ENCODE measurements at regions not wholly inside any gene's neighbourhood (a gene's known extent, or its start where the extent isn't known, plus 50 kb on each side); places are given as distances from the start of the nearest gene placed in this dataset.

GRCh38 chr21:23801292-23801691, 1806.0 kb downstream of the MRPL39 start:
- Mint-ChIP-seq H3K27ac (no peak overlapping the region), H3K4me3 (no peak overlapping the region), H3K9me3 (no peaks in the 10 kb centered on the region), H3K36me3 (ENCODE audit: low read depth) (no peaks in the 10 kb centered on the region), H3K27me3 (no peaks in the 10 kb centered on the region), H3K4me1 (ENCODE audit: low read depth) (no peaks in the 10 kb centered on the region)
- intact Hi-C loops (cut with micrococcal nuclease): no loop called here

- Mint-ChIP-seq H3K36me3 (ENCODE audit: low read depth) (no peaks in the 10 kb centered on the region), H3K27me3 (no peaks in the 10 kb centered on the region), H3K9me3 (no peaks in the 10 kb centered on the region), H3K27ac (no peak overlapping the region), H3K4me1 (ENCODE audit: low read depth) (no peaks in the 10 kb centered on the region), H3K4me3 (no peak overlapping the region)
- intact Hi-C loops (cut with micrococcal nuclease): no loop called here
Observed at GRCh38 chr21:23799376-23799775, 1807.9 kb downstream of the MRPL39 start.

GRCh38 chr21:23792300-23792699, 1815.0 kb downstream of the MRPL39 start:
- intact Hi-C loops (cut with micrococcal nuclease): no loop called here
- no peaks in the 10 kb centered on the region for H3K36me3 Mint-ChIP-seq (ENCODE audit: low read depth)
- peaks cover 7% of the 10 kb centered on the region for H3K9me3 Mint-ChIP-seq
- H3K4me3 Mint-ChIP-seq: no peak overlapping the region
- no peaks in the 10 kb centered on the region for H3K4me1 Mint-ChIP-seq (ENCODE audit: low read depth)
- no peak overlapping the region for H3K27ac Mint-ChIP-seq
- no peaks in the 10 kb centered on the region for H3K27me3 Mint-ChIP-seq

DNA sequence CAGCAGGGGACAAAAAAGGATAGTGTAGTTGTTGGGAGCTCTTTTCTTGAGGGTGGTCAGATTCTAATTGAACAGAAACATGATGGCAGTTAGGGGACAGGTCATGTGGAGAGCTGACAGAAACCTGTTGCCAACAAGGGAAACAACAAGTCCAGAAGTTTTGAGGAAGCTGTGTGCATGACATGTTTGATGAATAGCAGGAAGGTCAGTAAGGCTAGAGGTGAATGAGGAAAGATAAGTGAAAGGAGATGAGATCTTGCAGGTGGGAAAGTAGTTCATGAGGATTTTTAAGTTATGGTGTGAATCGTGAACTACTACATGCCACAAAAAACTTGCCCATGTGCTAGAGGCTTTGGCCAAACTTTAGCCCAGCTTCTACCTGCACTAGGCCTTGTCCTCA, 1817.4 kb downstream of the MRPL39 start:
- no peaks in the 10 kb centered on the region for H3K36me3 Mint-ChIP-seq (ENCODE audit: low read depth)
- H3K4me1 Mint-ChIP-seq (ENCODE audit: low read depth): no peaks in the 10 kb centered on the region
- H3K27ac Mint-ChIP-seq: no peak overlapping the region
- intact Hi-C loops (cut with micrococcal nuclease): no loop called here
- no peak overlapping the region for H3K4me3 Mint-ChIP-seq
- H3K9me3 Mint-ChIP-seq: peaks cover 9% of the 10 kb centered on the region
- no peaks in the 10 kb centered on the region for H3K27me3 Mint-ChIP-seq

DNA sequence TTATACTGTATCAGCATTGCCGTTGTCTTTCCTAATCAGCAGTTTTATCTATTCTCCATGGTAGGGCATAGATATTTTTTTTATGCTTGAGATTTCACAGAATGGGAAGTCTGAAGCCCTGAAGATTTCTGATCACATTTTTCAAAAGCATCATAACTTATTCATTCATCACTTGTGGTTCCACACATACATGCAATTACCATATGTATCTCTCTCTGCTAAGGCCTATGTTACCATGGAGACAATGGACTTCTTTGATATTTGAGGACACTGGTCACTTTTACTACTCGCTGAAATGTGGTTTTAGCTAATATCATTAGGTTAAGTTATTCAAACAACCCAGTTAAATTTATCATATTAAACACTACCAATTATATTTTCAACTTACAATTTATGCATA, 1827.0 kb downstream of the MRPL39 start:
- Mint-ChIP-seq H3K9me3 (peaks cover 17% of the 10 kb centered on the region), H3K4me3 (no peak overlapping the region), H3K27me3 (no peaks in the 10 kb centered on the region), H3K27ac (no peak overlapping the region), H3K4me1 (ENCODE audit: low read depth) (no peaks in the 10 kb centered on the region), H3K36me3 (ENCODE audit: low read depth) (no peaks in the 10 kb centered on the region)
- intact Hi-C loops (cut with micrococcal nuclease): no loop called here

DNA sequence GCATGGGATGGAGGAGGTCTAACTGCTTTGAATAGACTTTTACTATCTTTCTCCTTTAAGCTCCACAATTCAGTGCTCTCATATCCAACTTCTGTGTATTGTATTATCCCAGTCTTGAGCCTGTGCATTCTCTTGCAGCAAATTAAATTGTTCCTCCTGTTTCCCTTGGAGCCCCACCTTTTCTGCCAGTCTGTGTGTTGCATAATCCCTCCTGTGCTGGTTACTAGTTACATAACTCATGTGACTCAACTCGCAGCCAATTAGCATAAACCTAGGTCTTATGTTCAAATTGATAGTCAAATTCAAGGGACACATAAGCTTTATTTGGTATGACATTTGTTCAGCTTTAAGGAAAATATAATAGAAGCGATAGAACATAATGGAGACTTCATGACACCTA, 1863.5 kb downstream of the MRPL39 start:
- intact Hi-C loops (cut with micrococcal nuclease): no loop called here
- Mint-ChIP-seq H3K4me3 (no peak overlapping the region), H3K9me3 (peaks cover 19% of the 10 kb centered on the region), H3K27ac (no peak overlapping the region), H3K36me3 (ENCODE audit: low read depth) (no peaks in the 10 kb centered on the region), H3K4me1 (ENCODE audit: low read depth) (no peaks in the 10 kb centered on the region), H3K27me3 (no peaks in the 10 kb centered on the region)

DNA sequence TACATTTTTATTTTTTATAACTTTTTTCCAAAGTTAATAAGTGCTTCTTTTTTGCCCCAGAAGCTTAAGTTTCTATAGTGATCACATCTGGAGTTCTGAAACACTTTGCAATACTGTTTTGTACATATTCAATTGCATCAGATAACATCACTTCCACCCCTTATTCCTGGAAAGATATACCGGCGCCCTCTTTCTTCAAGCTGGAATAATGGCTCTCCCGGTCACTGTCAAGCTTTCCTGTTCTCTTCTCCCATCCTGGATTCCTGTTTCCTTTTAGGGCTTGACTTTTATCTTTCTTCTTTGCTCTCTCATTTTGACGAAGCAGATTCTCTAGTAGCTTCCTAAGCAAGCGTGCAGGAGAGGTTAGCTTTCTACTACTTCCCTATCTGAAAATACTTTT, 1866.8 kb downstream of the MRPL39 start:
- Mint-ChIP-seq H3K27me3 (no peaks in the 10 kb centered on the region), H3K27ac (no peak overlapping the region), H3K36me3 (ENCODE audit: low read depth) (no peaks in the 10 kb centered on the region), H3K4me1 (ENCODE audit: low read depth) (no peaks in the 10 kb centered on the region), H3K9me3 (peaks cover 3% of the 10 kb centered on the region), H3K4me3 (no peak overlapping the region)
- intact Hi-C loops (cut with micrococcal nuclease): no loop called here

DNA sequence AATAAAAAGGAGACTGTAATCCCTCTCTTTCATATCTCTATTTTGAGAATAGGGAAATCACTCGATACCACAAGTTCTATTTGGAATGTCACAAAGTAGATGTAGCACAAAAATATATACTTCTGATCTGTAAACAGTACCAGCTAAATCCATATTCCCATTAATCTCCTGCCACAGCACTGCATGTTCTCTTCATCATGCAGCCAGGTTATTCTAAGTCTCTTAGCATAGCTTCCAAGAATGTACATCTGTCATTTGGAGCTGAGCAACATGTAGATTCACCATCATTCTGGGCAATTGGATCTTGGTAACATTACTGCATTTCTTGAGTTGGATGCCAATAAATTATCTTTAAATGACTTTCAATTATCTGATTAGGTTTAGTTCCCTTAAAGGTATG, 1874.5 kb downstream of the MRPL39 start:
- Mint-ChIP-seq H3K36me3 (ENCODE audit: low read depth) (no peaks in the 10 kb centered on the region), H3K4me1 (ENCODE audit: low read depth) (no peaks in the 10 kb centered on the region), H3K9me3 (no peaks in the 10 kb centered on the region), H3K4me3 (no peak overlapping the region), H3K27me3 (no peaks in the 10 kb centered on the region), H3K27ac (no peak overlapping the region)
- intact Hi-C loops (cut with micrococcal nuclease): no loop called here

DNA sequence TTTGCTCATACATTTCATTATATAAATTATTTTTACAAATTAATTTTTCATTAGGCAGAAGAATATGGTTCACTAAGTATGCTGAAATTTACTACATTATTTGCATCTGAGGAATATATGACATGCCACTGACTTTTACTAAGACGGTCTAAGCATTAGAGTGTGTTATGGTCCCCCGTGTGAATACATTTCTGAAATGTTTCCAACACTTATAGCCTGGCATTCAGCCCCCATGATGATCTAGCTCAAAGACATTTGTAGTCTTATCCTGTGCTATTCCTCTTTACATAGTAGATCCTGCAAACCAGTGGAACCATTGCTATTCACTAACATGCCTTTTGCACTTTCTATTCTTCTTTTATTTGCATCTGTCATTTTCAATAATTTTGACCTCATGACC, 1878.0 kb downstream of the MRPL39 start:
- Mint-ChIP-seq H3K4me1 (ENCODE audit: low read depth) (no peaks in the 10 kb centered on the region), H3K27ac (no peak overlapping the region), H3K36me3 (ENCODE audit: low read depth) (no peaks in the 10 kb centered on the region), H3K4me3 (no peak overlapping the region), H3K27me3 (no peaks in the 10 kb centered on the region), H3K9me3 (no peaks in the 10 kb centered on the region)
- intact Hi-C loops (cut with micrococcal nuclease): no loop called here

GRCh38 chr21:23725576-23725975, 1881.7 kb downstream of the MRPL39 start:
- Mint-ChIP-seq H3K4me3 (no peak overlapping the region), H3K27me3 (no peaks in the 10 kb centered on the region), H3K36me3 (ENCODE audit: low read depth) (no peaks in the 10 kb centered on the region), H3K4me1 (ENCODE audit: low read depth) (no peaks in the 10 kb centered on the region), H3K9me3 (no peaks in the 10 kb centered on the region), H3K27ac (no peak overlapping the region)
- intact Hi-C loops (cut with micrococcal nuclease): no loop called here

DNA sequence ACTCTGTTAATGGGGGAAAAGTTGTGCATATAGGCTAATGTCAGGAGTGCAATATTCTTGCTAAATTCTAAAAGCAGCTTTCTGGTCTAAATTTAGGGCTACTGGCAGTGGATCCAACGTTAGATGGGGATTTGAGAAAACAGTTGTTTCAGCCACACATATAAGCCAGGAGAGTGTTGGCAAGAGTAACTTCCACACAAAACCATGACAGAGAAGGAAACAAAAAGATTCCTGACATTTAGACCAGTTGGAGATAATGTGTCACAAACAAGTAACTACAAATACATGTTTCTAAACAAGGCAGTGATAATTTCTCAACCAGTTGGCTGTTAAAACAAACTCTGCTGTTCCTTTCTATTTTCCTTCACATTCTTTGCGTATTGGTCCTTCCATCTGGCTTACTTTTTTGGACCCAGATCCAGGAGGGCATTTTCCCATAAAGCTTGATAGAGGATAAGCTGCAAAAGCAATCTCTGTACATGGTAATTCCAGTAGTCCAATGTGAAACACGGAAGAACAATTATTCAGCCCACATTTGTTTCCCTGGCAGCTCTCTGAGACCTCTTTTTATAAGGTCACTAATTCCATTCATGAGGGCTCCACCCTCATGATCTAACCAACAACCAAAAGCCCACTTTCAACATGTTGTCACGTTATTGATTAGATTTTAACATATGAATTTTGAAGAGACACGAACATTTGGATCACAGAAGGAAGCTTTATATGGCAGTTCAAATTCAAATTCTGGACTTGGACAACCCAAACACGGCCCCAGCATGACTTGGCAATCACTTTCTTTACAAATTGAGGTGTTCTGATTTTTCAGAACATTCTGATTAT, 1888.6 kb downstream of the MRPL39 start:
- Mint-ChIP-seq H3K4me3 (no peak overlapping the region), H3K27ac (no peak overlapping the region), H3K9me3 (no peaks in the 10 kb centered on the region), H3K27me3 (no peaks in the 10 kb centered on the region), H3K4me1 (ENCODE audit: low read depth) (no peaks in the 10 kb centered on the region), H3K36me3 (ENCODE audit: low read depth) (no peaks in the 10 kb centered on the region)
- intact Hi-C loops (cut with micrococcal nuclease): no loop called here

- no peaks in the 10 kb centered on the region for H3K36me3 Mint-ChIP-seq (ENCODE audit: low read depth)
- no peaks in the 10 kb centered on the region for H3K9me3 Mint-ChIP-seq
- no peaks in the 10 kb centered on the region for H3K27me3 Mint-ChIP-seq
- intact Hi-C loops (cut with micrococcal nuclease): no loop called here
- no peak overlapping the region for H3K4me3 Mint-ChIP-seq
- no peak overlapping the region for H3K27ac Mint-ChIP-seq
- H3K4me1 Mint-ChIP-seq (ENCODE audit: low read depth): no peaks in the 10 kb centered on the region
Observed at GRCh38 chr21:23712166-23712565, 1895.1 kb downstream of the MRPL39 start.

- Mint-ChIP-seq H3K9me3 (peaks cover 6% of the 10 kb centered on the region), H3K4me1 (ENCODE audit: low read depth) (no peaks in the 10 kb centered on the region), H3K27ac (no peak overlapping the region), H3K4me3 (no peak overlapping the region), H3K36me3 (ENCODE audit: low read depth) (no peaks in the 10 kb centered on the region), H3K27me3 (no peaks in the 10 kb centered on the region)
- intact Hi-C loops (cut with micrococcal nuclease): no loop called here
Observed at GRCh38 chr21:23706431-23706830, 1900.8 kb downstream of the MRPL39 start.

GRCh38 chr21:23699402-23699801, 1907.9 kb downstream of the MRPL39 start:
- no peaks in the 10 kb centered on the region for H3K36me3 Mint-ChIP-seq (ENCODE audit: low read depth)
- no peak overlapping the region for H3K27ac Mint-ChIP-seq
- intact Hi-C loops (cut with micrococcal nuclease): no loop called here
- H3K4me1 Mint-ChIP-seq (ENCODE audit: low read depth): no peaks in the 10 kb centered on the region
- no peaks in the 10 kb centered on the region for H3K27me3 Mint-ChIP-seq
- H3K4me3 Mint-ChIP-seq: no peak overlapping the region
- H3K9me3 Mint-ChIP-seq: peaks cover 34% of the 10 kb centered on the region

DNA sequence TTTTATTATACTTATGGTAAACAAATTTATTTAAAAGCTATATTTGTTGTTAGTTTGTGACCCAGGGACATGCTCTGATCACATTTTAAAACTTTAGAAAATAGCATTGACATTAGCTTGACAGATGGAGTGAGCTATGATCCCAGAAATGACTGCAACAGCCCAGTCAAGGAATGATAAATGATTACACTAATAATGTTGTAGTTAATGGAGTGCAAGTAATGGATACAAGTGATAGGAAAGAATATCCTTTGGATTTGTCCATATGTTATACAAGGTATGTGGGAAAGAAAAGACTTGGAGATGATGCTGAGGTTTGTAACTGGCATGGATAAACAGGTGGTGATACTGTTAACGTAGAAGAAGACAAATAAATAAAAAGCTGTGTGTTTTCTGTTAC, 1908.7 kb downstream of the MRPL39 start:
- Mint-ChIP-seq H3K36me3 (ENCODE audit: low read depth) (no peaks in the 10 kb centered on the region), H3K27ac (no peak overlapping the region), H3K27me3 (no peaks in the 10 kb centered on the region), H3K4me1 (ENCODE audit: low read depth) (no peaks in the 10 kb centered on the region), H3K9me3 (peaks cover 34% of the 10 kb centered on the region), H3K4me3 (no peak overlapping the region)
- intact Hi-C loops (cut with micrococcal nuclease): no loop called here

All from dendritic cell treated with granulocyte-macrophage colony-stimulating factor and Interleukin-4, amounts not matched to agents 40 ng/mL and 50 ng/mL, for 4 days (primary cell).